ENCODE measurements at regions not wholly inside any gene's neighbourhood (a gene's known extent, or its start where the extent isn't known, plus 50 kb on each side); places are given as distances from the start of the nearest gene placed in this dataset.
A peak's percentile ranks its signal among the peaks of the same experiment; 100 is the strongest.
"Not testable (repeated sequence)": the region's sequence is repeated elsewhere in the genome, so short reads cannot be mapped to it uniquely, and the experiment has no call there.

- no peak for DNase-seq
Measured at GRCh38 chr4:128688033-128688721, 121.3 kb upstream of the JADE1 start.

GRCh38 chr4:128686810-128687209 is 122.7 kb upstream of the JADE1 start:
- no peak for DNase-seq

- no peak for DNase-seq
Measured at GRCh38 chr4:128686032-128686465, 123.5 kb upstream of the JADE1 start.

- DNase-seq, result no peak
Measured at GRCh38 chr4:128684016-128684415, 125.5 kb upstream of the JADE1 start.

- no peak for DNase-seq
Measured at GRCh38 chr4:128682942-128683666, 126.4 kb upstream of the JADE1 start.

GRCh38 chr4:128676095-128676494 is 133.4 kb upstream of the JADE1 start:
- no peak for DNase-seq

- no peak for DNase-seq
Measured at GRCh38 chr4:128675083-128675482, 134.4 kb upstream of the JADE1 start.

GRCh38 chr4:128673159-128673558 is 136.3 kb upstream of the JADE1 start:
- DNase-seq, result not testable (repeated sequence)

- DNase-seq, result not testable (repeated sequence)
Measured at GRCh38 chr4:128672596-128672995, 136.9 kb upstream of the JADE1 start.

GRCh38 chr4:128670513-128670912 is 139.0 kb upstream of the JADE1 start:
- no peak for DNase-seq

GRCh38 chr4:128668566-128668965 is 140.9 kb upstream of the JADE1 start:
- DNase-seq, result no peak

- no peak for DNase-seq
Measured at GRCh38 chr4:128665514-128665913, 144.0 kb upstream of the JADE1 start.

GRCh38 chr4:128663325-128663724 is 146.2 kb upstream of the JADE1 start:
- DNase-seq, result no peak

GRCh38 chr4:128661479-128661878 is 148.0 kb upstream of the JADE1 start:
- DNase-seq, result no peak

- no peak for DNase-seq
Measured at GRCh38 chr4:128660361-128661215, 148.9 kb upstream of the JADE1 start.

GRCh38 chr4:128658214-128658631 is 151.3 kb upstream of the JADE1 start:
- no peak for DNase-seq

- DNase-seq, result no peak
Measured at GRCh38 chr4:128657638-128658037, 151.9 kb upstream of the JADE1 start.

GRCh38 chr4:128654465-128654864 is 155.0 kb upstream of the JADE1 start:
- DNase-seq, result no peak

GRCh38 chr4:128653527-128654444 is 155.7 kb upstream of the JADE1 start:
- DNase-seq, result no peak

- DNase-seq, result no peak
Measured at GRCh38 chr4:128649575-128650205, 159.8 kb upstream of the JADE1 start.

- peak; percentile 15 for DNase-seq
Measured at GRCh38 chr4:128649161-128649560, 160.3 kb upstream of the JADE1 start.

- no peak for DNase-seq
Measured at GRCh38 chr4:128648021-128648420, 161.5 kb upstream of the JADE1 start.

Measured in NCI-H2171 (cell line).